ENCODE measurements at regions not wholly inside any gene's neighbourhood (a gene's known extent, or its start where the extent isn't known, plus 50 kb on each side); places are given as distances from the start of the nearest gene placed in this dataset.
A peak's percentile ranks its signal among the peaks of the same experiment; 100 is the strongest.

DNA sequence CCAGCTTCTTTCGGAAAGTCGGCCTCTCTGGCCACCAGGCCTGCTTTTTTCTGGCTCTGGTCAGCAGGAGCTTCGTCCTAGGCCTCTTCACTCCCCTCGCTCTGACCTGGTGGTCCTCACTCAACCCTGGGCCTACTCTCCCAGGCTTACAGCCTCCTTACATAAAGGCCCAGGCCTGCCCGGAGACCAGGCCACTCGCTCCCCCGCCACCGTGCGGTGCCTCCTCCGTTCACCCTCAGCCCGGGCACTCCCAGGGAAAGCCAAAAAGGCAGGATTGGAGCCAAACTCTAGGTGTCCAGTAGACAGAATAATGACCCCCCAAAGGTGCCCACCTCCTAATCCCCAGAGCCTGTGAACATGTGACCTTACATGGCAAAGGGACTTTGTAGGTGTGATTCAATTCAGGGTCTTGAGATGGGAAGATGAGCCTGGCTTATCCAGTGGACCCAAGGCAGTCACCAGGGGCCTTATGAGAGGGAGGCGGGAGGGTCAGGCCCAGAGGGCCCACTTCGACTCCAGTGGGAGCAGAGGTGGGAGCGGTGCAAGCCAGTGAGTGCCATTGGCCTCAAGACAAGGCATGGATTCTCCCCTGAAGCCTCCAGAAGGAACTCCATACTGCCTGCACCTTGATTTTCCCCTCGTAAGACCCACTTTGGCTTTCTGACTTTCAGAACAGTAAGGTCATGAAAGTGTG lies 118.6 kb upstream of the PTPN1 start:
- H3K36me3 Mint-ChIP-seq (ENCODE audit: low read depth) = peaks cover 2% of the 10 kb centered on the region
- H3K27ac Mint-ChIP-seq = peak overlapping the region; percentile 42
- peaks cover 30% of the 10 kb centered on the region for H3K4me1 Mint-ChIP-seq (ENCODE audit: low read depth)
- no peaks in the 10 kb centered on the region for H3K9me3 Mint-ChIP-seq
- no peak overlapping the region for H3K4me3 Mint-ChIP-seq
- H3K27me3 Mint-ChIP-seq (ENCODE audit: low read depth) = peaks cover 7% of the 10 kb centered on the region

DNA sequence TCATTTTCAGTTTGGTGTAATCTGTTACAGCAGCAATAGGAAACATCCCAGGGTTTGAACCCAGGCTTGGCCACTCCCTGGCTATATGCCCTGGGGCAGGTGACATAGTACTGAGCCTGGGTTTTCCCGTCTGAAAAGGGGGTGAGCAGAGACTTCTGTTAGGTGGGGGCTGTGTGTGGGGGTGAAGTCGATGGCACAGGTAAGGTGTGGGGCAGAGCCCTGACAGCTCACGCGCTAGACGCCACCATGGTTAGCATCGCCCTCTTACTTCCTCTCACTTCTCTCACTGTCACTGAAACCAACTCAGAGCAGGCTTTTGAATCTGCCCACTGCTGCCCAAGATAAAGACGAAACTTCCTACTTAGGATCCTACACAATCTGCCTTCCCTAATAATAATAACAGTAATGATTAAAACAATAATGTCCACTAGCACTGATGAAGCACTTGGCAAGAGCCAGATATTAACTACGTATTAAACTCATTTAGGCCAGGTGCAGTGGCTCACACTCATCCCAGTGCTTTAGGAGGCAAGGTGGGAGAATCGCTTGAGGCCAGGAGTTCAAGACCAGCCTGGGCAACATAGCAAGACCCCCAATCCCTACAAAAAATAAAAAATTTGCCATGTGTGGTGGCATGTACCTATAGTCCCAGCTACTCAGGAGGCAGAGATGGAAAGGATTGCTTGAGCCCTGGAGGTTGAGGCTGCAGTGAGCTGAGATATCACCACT lies 117.9 kb upstream of the PTPN1 start:
- H3K9me3 Mint-ChIP-seq = no peaks in the 10 kb centered on the region
- H3K4me3 Mint-ChIP-seq = no peak overlapping the region
- H3K27ac Mint-ChIP-seq = no peak overlapping the region
- H3K4me1 Mint-ChIP-seq (ENCODE audit: low read depth) = peaks cover 27% of the 10 kb centered on the region
- H3K36me3 Mint-ChIP-seq (ENCODE audit: low read depth) = peaks cover 2% of the 10 kb centered on the region
- peaks cover 7% of the 10 kb centered on the region for H3K27me3 Mint-ChIP-seq (ENCODE audit: low read depth)

DNA sequence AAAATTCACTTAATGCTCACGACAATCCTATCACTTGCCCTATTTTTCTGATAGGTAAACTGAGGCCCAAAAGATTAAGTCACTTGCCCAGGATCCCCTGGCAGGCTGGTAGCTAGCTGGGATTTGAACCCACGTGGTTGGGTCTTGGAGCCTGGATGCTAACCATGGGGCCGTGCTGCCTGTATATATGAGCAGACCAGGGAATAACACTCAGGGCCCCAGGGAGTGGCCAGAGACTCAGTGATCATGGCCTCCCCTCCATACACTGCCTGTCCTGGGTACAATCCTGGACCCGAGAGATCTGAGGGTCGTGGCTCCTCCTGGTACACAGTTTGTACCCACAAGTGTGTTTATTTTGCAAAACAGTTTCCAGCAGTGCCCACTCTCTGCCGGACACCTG lies 116.9 kb upstream of the PTPN1 start:
- Mint-ChIP-seq H3K27me3 (ENCODE audit: low read depth) (peaks cover 7% of the 10 kb centered on the region), H3K27ac (no peak overlapping the region), H3K9me3 (no peaks in the 10 kb centered on the region), H3K4me1 (ENCODE audit: low read depth) (peaks cover 20% of the 10 kb centered on the region), H3K4me3 (no peak overlapping the region), H3K36me3 (ENCODE audit: low read depth) (peaks cover 2% of the 10 kb centered on the region)

DNA sequence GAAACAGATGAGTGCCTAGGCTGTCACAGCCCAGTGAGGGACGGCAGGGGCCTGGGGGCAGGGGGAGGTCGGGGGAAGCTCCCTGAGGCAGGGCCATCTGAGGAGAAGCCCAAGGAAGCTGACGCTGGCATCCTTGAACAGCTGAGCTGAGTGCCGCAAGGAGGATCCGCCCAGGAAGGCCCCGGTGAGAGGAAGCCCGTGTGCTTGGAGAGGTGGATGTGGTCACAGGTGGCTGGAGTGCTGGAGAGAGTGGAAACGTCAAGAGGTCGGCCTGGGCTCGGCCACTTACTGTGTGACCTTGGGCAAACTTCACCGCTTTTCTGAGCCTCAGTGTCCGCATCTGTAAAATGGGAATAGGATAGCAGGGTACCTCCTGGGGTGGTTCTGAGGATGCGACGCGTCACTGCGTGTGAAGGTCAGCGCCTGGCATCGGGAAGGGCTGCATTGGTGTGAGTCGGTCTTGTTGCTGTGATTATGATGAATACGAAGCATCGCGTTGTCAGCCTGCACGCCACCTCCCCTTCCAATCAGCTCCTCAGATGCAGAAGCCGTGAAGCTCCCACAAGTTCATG lies 116.1 kb upstream of the PTPN1 start:
- H3K4me1 Mint-ChIP-seq (ENCODE audit: low read depth) = peaks cover 13% of the 10 kb centered on the region
- peaks cover 4% of the 10 kb centered on the region for H3K27me3 Mint-ChIP-seq (ENCODE audit: low read depth)
- no peak overlapping the region for H3K27ac Mint-ChIP-seq
- H3K9me3 Mint-ChIP-seq = no peaks in the 10 kb centered on the region
- H3K4me3 Mint-ChIP-seq = no peak overlapping the region
- H3K36me3 Mint-ChIP-seq (ENCODE audit: low read depth) = no peaks in the 10 kb centered on the region

DNA sequence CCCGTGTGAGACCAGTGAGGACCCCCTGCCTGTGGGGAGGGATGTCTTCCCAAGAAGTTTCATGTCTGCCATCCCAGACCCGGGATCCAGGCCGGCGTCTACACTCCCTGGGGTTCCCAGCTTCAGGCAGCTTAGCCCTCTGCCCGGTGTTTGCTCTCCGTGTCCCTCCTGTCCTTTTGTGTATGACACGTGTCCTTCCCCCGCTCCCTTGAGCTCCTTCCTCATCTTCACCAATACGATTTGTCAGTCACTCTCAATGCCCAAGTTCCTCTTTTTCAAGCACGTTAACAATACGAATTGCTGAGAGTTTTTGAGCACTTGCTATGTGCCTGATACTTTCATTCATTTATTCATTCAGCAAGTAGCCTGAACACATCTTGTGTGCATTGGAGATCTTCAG lies 115.6 kb upstream of the PTPN1 start:
- H3K27ac Mint-ChIP-seq = no peak overlapping the region
- no peaks in the 10 kb centered on the region for H3K9me3 Mint-ChIP-seq
- H3K27me3 Mint-ChIP-seq (ENCODE audit: low read depth) = peaks cover 3% of the 10 kb centered on the region
- no peaks in the 10 kb centered on the region for H3K36me3 Mint-ChIP-seq (ENCODE audit: low read depth)
- H3K4me1 Mint-ChIP-seq (ENCODE audit: low read depth) = peaks cover 11% of the 10 kb centered on the region
- H3K4me3 Mint-ChIP-seq = no peak overlapping the region

DNA sequence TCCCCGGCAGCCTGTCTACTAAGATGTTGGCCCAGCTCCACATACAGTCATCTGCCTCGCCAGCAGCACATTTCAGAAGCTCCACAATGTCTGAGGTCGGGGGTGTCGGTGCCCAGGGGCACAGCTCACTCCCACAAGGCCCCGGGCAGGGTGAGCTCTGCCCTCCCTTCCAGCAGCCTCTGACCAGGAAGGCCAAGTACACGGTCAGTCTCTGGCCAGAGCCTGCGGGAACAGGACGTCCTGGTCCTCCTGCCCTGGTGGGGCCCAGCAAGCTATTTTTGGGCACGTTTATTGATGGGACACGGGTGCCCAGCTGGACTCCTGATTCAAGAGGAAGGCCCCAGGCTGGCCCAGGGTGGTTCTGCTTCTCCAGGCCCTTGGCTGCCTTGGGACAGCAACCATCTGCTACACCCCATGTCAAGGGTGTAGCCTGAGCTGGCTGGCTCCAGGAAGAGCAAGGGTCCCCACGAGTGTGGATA lies 114.9 kb upstream of the PTPN1 start:
- no peaks in the 10 kb centered on the region for H3K9me3 Mint-ChIP-seq
- H3K36me3 Mint-ChIP-seq (ENCODE audit: low read depth) = no peaks in the 10 kb centered on the region
- peaks cover 12% of the 10 kb centered on the region for H3K4me1 Mint-ChIP-seq (ENCODE audit: low read depth)
- no peak overlapping the region for H3K27ac Mint-ChIP-seq
- H3K27me3 Mint-ChIP-seq (ENCODE audit: low read depth) = peaks cover 6% of the 10 kb centered on the region
- no peak overlapping the region for H3K4me3 Mint-ChIP-seq

DNA sequence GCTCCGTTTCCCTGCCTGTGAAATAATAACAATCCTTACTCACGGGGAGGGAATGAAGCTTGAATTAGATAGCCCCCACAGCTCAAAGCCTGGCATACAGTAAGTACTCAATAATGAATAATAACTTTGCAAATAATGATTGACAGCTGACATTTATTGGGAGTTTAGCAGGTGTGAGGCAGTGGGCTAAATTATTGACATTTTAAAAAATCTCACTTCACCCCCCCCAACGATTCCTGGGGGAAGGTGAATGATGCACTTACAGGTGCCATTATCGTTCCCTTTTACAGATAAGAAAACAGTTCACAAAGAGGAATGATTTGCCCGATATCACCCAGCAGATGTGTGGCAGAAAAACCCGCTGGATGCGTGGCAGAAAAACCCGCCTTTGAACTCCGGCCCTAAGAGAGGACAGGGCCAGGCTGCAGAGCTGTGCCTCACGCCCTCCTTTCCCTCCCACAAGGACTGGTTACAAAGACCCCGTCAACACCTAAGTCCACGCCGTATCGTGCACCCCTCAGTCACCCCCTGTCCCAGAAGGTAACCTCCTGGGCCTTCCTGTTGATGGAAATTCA lies 114.2 kb upstream of the PTPN1 start:
- H3K9me3 Mint-ChIP-seq = no peaks in the 10 kb centered on the region
- H3K27me3 Mint-ChIP-seq (ENCODE audit: low read depth) = peaks cover 10% of the 10 kb centered on the region
- no peaks in the 10 kb centered on the region for H3K36me3 Mint-ChIP-seq (ENCODE audit: low read depth)
- H3K27ac Mint-ChIP-seq = no peak overlapping the region
- H3K4me3 Mint-ChIP-seq = no peak overlapping the region
- H3K4me1 Mint-ChIP-seq (ENCODE audit: low read depth) = peaks cover 12% of the 10 kb centered on the region

DNA sequence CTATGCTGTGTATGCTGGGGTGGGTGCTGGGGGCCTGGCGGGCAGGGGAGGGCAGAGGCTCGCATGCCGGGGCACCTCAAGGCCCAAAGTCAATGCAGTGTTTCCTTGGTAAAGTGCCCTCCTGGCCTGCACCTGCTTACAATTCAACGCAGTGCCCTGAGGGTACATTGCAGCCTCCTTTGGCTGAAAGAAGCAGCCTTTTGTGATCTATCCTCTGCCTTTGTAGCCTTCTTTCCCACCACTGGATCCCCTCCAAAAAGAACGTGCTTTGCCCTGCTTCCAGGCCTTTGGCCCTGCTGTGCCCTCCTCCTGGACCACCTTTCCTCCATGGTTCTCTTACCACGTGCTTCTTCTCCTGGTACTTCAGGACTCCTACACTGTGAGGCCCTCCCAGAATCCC lies 113.6 kb upstream of the PTPN1 start:
- H3K36me3 Mint-ChIP-seq (ENCODE audit: low read depth) = no peaks in the 10 kb centered on the region
- no peak overlapping the region for H3K27ac Mint-ChIP-seq
- no peaks in the 10 kb centered on the region for H3K9me3 Mint-ChIP-seq
- H3K4me1 Mint-ChIP-seq (ENCODE audit: low read depth) = peaks cover 12% of the 10 kb centered on the region
- H3K4me3 Mint-ChIP-seq = no peak overlapping the region
- peaks cover 10% of the 10 kb centered on the region for H3K27me3 Mint-ChIP-seq (ENCODE audit: low read depth)

DNA sequence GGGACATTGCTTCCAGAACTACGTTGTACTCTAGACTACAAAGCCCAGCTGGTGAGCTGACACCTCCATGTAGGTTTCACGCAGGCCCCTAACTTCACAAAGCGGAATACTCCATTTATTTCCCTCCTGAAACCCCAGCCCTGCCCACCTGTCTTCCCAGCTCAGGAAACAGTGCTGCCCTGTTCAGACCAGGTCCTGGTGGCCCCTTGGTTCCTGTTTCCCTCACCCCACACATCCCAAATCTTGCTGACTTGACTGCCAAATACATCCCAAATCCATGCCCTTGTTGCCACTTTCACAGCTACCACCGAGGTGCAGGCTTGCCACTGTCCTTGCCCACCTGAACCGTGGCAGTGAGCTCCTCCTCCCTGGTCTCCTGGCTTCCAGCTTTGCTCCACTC lies 113.1 kb upstream of the PTPN1 start:
- H3K4me3 Mint-ChIP-seq = no peak overlapping the region
- peaks cover 11% of the 10 kb centered on the region for H3K4me1 Mint-ChIP-seq (ENCODE audit: low read depth)
- no peak overlapping the region for H3K27ac Mint-ChIP-seq
- H3K27me3 Mint-ChIP-seq (ENCODE audit: low read depth) = peaks cover 10% of the 10 kb centered on the region
- H3K9me3 Mint-ChIP-seq = no peaks in the 10 kb centered on the region
- H3K36me3 Mint-ChIP-seq (ENCODE audit: low read depth) = no peaks in the 10 kb centered on the region

DNA sequence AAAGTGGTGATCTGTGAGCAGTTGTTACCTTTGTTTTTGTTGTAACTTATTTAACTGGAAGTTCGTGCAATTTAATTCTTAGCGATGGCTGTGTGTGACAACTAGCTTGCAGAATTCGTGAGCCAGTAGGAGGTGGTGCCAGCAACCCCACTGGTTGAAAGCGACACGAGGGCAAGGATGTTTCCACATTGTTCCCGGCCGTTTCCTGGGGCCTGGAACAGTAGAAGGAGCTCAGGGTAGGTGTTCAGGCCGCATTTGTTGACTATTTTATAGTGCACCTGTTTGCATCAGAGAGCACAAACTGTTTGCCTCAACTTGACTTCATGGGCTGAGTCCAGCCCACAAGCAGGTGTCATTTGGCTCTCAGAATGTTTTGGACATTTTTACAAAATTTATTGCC lies 112.1 kb upstream of the PTPN1 start:
- no peak overlapping the region for H3K4me3 Mint-ChIP-seq
- peaks cover 7% of the 10 kb centered on the region for H3K4me1 Mint-ChIP-seq (ENCODE audit: low read depth)
- H3K27ac Mint-ChIP-seq = no peak overlapping the region
- H3K27me3 Mint-ChIP-seq (ENCODE audit: low read depth) = peaks cover 10% of the 10 kb centered on the region
- H3K9me3 Mint-ChIP-seq = no peaks in the 10 kb centered on the region
- no peaks in the 10 kb centered on the region for H3K36me3 Mint-ChIP-seq (ENCODE audit: low read depth)

DNA sequence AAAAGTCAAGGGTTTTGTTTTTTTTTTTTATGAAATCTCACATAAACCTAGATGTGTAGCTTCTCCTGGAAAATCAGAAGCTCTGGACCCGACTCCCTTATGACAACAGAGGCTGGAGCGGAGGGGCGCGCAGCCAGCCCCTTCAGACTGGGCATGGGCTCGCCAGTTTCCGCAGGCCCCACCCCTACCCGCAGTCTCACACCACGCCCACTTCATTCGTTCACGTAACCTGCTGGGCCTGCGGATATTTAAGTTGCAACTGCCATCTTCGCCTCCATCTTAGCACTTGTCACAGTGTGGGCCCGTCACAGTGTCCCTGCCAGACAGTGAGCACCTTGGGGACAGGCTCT lies 111.7 kb upstream of the PTPN1 start:
- Mint-ChIP-seq H3K36me3 (ENCODE audit: low read depth) (no peaks in the 10 kb centered on the region), H3K27me3 (ENCODE audit: low read depth) (peaks cover 10% of the 10 kb centered on the region), H3K4me1 (ENCODE audit: low read depth) (peaks cover 7% of the 10 kb centered on the region), H3K27ac (no peak overlapping the region), H3K9me3 (no peaks in the 10 kb centered on the region), H3K4me3 (no peak overlapping the region)

DNA sequence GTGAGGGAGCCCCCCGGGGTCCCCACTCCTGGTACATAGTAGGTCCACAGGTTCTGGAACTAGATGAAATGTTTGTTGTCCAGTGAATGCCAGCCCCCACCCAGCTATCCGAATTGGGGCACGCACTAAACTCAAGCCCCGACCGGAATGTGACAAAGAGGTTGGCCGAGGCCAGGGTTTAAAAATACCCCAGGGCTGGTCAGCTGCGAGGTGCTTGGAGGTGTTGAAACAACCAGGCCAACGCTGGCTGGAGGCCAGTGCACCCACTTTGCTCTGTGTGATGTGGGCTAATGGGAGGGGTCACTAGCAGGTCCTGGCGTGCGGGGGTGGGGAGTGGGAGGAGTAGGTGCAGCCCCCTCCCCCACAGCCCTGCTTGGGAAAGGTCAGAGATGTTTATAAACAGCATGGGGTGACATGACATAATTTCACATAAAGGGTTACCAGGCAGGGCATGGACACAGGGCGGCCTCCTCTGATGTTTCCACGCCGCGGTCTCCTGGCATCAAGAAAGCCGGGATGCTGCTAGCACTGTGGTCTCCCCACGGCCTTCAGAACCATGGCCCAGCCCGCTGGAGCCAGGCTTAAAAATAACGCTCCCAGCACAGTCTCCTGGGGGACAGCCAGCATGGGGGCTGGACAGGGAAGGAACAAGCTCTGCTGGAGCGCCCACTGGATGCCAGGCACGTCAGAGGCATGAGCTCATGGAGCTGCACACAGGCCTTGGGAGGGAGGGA lies 111.2 kb upstream of the PTPN1 start:
- no peak overlapping the region for H3K4me3 Mint-ChIP-seq
- H3K9me3 Mint-ChIP-seq = no peaks in the 10 kb centered on the region
- no peaks in the 10 kb centered on the region for H3K36me3 Mint-ChIP-seq (ENCODE audit: low read depth)
- peaks cover 14% of the 10 kb centered on the region for H3K27me3 Mint-ChIP-seq (ENCODE audit: low read depth)
- no peak overlapping the region for H3K27ac Mint-ChIP-seq
- H3K4me1 Mint-ChIP-seq (ENCODE audit: low read depth) = peaks cover 7% of the 10 kb centered on the region

DNA sequence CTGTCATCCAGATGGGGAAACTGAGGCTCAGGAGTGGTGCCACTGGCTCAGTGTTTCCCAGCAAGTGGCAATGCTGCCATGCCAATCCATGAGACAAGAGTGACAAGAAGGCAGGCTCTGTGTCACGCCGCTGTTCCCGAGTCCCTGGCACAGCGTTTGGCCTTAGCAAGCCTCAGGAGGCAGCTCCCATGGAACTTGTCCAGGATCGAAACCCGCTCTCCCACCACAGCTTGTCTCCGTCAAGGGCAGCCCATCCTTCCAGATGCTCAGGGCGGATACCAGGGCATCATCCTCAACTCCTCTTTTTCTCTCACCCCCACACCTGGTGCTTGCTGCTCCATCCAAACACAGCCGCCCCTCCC lies 110.6 kb upstream of the PTPN1 start:
- no peaks in the 10 kb centered on the region for H3K36me3 Mint-ChIP-seq (ENCODE audit: low read depth)
- H3K4me3 Mint-ChIP-seq = no peak overlapping the region
- H3K4me1 Mint-ChIP-seq (ENCODE audit: low read depth) = peaks cover 7% of the 10 kb centered on the region
- no peaks in the 10 kb centered on the region for H3K9me3 Mint-ChIP-seq
- H3K27ac Mint-ChIP-seq = no peak overlapping the region
- peaks cover 19% of the 10 kb centered on the region for H3K27me3 Mint-ChIP-seq (ENCODE audit: low read depth)

DNA sequence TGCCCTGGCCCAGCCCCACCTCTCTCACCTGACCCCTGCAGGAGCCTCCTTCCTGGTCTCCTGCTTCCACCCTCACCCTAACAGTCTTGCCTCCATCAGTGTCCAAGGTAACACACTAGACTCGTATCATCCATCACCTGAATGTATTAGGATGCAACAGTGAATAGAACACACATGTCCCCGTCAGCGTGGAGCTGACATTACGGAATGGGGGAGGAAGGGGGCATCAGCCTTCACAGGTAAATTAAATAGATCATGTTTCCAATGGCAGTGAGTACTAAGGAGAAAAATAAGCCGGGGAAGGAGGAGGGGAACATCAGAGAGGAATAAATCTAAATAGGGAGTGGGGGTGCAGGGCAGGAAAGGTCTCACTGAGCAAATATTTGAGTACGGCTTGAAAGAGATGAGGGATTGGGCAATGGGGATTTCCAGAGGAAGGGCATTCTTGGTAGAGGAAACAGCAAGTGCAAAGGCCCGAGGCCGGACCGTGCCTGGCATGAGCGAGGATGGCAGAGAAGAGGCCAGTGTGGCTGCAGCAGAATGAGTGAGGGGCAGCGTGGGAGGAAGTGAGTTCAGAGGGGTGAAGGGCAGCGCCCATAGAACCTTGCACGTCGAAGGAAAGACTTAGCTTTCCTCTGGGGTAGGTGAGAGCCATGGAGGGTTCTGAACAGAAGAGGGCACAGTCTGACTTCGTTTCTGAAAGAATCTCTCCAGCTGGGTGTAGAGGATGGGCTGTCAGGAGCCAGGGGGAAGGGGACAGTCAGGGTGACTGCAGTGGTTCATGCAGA lies 110.1 kb upstream of the PTPN1 start:
- no peaks in the 10 kb centered on the region for H3K9me3 Mint-ChIP-seq
- peak overlapping the region; percentile 33 for H3K27ac Mint-ChIP-seq
- no peaks in the 10 kb centered on the region for H3K36me3 Mint-ChIP-seq (ENCODE audit: low read depth)
- peaks cover 4% of the 10 kb centered on the region for H3K4me1 Mint-ChIP-seq (ENCODE audit: low read depth)
- peaks cover 20% of the 10 kb centered on the region for H3K27me3 Mint-ChIP-seq (ENCODE audit: low read depth)
- no peak overlapping the region for H3K4me3 Mint-ChIP-seq
